ENCODE measurements at regions not wholly inside any gene's neighbourhood (a gene's known extent, or its start where the extent isn't known, plus 50 kb on each side); places are given as distances from the start of the nearest gene placed in this dataset.

- no peak overlapping the region for H3K27ac ChIP-seq (ENCODE audit: low read depth in 2 of 2, low read length in 2 of 2)
- no peaks in the 10 kb centered on the region for H3K27me3 ChIP-seq (ENCODE audit: control insufficient read depth in 2 of 2, insufficient read depth in 2 of 2, low read length in 2 of 2)
- no peaks in the 10 kb centered on the region for H3K36me3 ChIP-seq (ENCODE audit: control insufficient read depth in 2 of 2, insufficient read depth in 2 of 2, low read length in 2 of 2)
- H3K4me1 ChIP-seq (ENCODE audit: control insufficient read depth in 2 of 2, insufficient read depth in 2 of 2, low read length in 2 of 2) = no peaks in the 10 kb centered on the region
- no peak overlapping the region for H3K9ac ChIP-seq (ENCODE audit: low read depth in 1 of 2, low read length in 2 of 2)
- H3K4me3 ChIP-seq (ENCODE audit: low read length in 2 of 2) = no peak overlapping the region
- H3K9me3 ChIP-seq (ENCODE audit: control insufficient read depth in 2 of 2, low read length in 2 of 2) = no peaks in the 10 kb centered on the region
Measured at GRCh38 chr10:106473129-106473685, 691.3 kb downstream of the SORCS1 start.

- Histone ChIP-seq H3K4me1 (ENCODE audit: control insufficient read depth in 2 of 2, insufficient read depth in 2 of 2, low read length in 2 of 2) (no peaks in the 10 kb centered on the region), H3K9ac (ENCODE audit: low read depth in 1 of 2, low read length in 2 of 2) (no peak overlapping the region), H3K36me3 (ENCODE audit: control insufficient read depth in 2 of 2, insufficient read depth in 2 of 2, low read length in 2 of 2) (no peaks in the 10 kb centered on the region), H3K27me3 (ENCODE audit: control insufficient read depth in 2 of 2, insufficient read depth in 2 of 2, low read length in 2 of 2) (no peaks in the 10 kb centered on the region), H3K9me3 (ENCODE audit: control insufficient read depth in 2 of 2, low read length in 2 of 2) (no peaks in the 10 kb centered on the region), H3K27ac (ENCODE audit: low read depth in 2 of 2, low read length in 2 of 2) (no peak overlapping the region), H3K4me3 (ENCODE audit: low read length in 2 of 2) (no peak overlapping the region)
Measured at GRCh38 chr10:106467506-106467905, 697.0 kb downstream of the SORCS1 start.

- Histone ChIP-seq H3K36me3 (ENCODE audit: control insufficient read depth in 2 of 2, insufficient read depth in 2 of 2, low read length in 2 of 2) (no peaks in the 10 kb centered on the region), H3K27ac (ENCODE audit: low read depth in 2 of 2, low read length in 2 of 2) (no peak overlapping the region), H3K9me3 (ENCODE audit: control insufficient read depth in 2 of 2, low read length in 2 of 2) (no peaks in the 10 kb centered on the region), H3K9ac (ENCODE audit: low read depth in 1 of 2, low read length in 2 of 2) (no peak overlapping the region), H3K4me3 (ENCODE audit: low read length in 2 of 2) (no peak overlapping the region), H3K27me3 (ENCODE audit: control insufficient read depth in 2 of 2, insufficient read depth in 2 of 2, low read length in 2 of 2) (no peaks in the 10 kb centered on the region), H3K4me1 (ENCODE audit: control insufficient read depth in 2 of 2, insufficient read depth in 2 of 2, low read length in 2 of 2) (no peaks in the 10 kb centered on the region)
Measured at GRCh38 chr10:106457522-106457921, 707.0 kb downstream of the SORCS1 start.

- Histone ChIP-seq H3K27ac (ENCODE audit: low read depth in 2 of 2, low read length in 2 of 2) (no peak overlapping the region), H3K36me3 (ENCODE audit: control insufficient read depth in 2 of 2, insufficient read depth in 2 of 2, low read length in 2 of 2) (no peaks in the 10 kb centered on the region), H3K4me1 (ENCODE audit: control insufficient read depth in 2 of 2, insufficient read depth in 2 of 2, low read length in 2 of 2) (no peaks in the 10 kb centered on the region), H3K27me3 (ENCODE audit: control insufficient read depth in 2 of 2, insufficient read depth in 2 of 2, low read length in 2 of 2) (no peaks in the 10 kb centered on the region), H3K9me3 (ENCODE audit: control insufficient read depth in 2 of 2, low read length in 2 of 2) (no peaks in the 10 kb centered on the region), H3K4me3 (ENCODE audit: low read length in 2 of 2) (no peak overlapping the region), H3K9ac (ENCODE audit: low read depth in 1 of 2, low read length in 2 of 2) (no peak overlapping the region)
Measured at GRCh38 chr10:106454233-106454632, 710.3 kb downstream of the SORCS1 start.

- Histone ChIP-seq H3K9ac (ENCODE audit: low read depth in 1 of 2, low read length in 2 of 2) (no peak overlapping the region), H3K36me3 (ENCODE audit: control insufficient read depth in 2 of 2, insufficient read depth in 2 of 2, low read length in 2 of 2) (no peaks in the 10 kb centered on the region), H3K9me3 (ENCODE audit: control insufficient read depth in 2 of 2, low read length in 2 of 2) (no peaks in the 10 kb centered on the region), H3K27ac (ENCODE audit: low read depth in 2 of 2, low read length in 2 of 2) (no peak overlapping the region), H3K4me1 (ENCODE audit: control insufficient read depth in 2 of 2, insufficient read depth in 2 of 2, low read length in 2 of 2) (no peaks in the 10 kb centered on the region), H3K27me3 (ENCODE audit: control insufficient read depth in 2 of 2, insufficient read depth in 2 of 2, low read length in 2 of 2) (no peaks in the 10 kb centered on the region), H3K4me3 (ENCODE audit: low read length in 2 of 2) (no peak overlapping the region)
Measured at GRCh38 chr10:106450966-106451365, 713.5 kb downstream of the SORCS1 start.

GRCh38 chr10:106446920-106447319, 717.6 kb downstream of the SORCS1 start:
- Histone ChIP-seq H3K27ac (ENCODE audit: low read depth in 2 of 2, low read length in 2 of 2) (no peak overlapping the region), H3K9ac (ENCODE audit: low read depth in 1 of 2, low read length in 2 of 2) (no peak overlapping the region), H3K36me3 (ENCODE audit: control insufficient read depth in 2 of 2, insufficient read depth in 2 of 2, low read length in 2 of 2) (no peaks in the 10 kb centered on the region), H3K27me3 (ENCODE audit: control insufficient read depth in 2 of 2, insufficient read depth in 2 of 2, low read length in 2 of 2) (no peaks in the 10 kb centered on the region), H3K4me1 (ENCODE audit: control insufficient read depth in 2 of 2, insufficient read depth in 2 of 2, low read length in 2 of 2) (no peaks in the 10 kb centered on the region), H3K4me3 (ENCODE audit: low read length in 2 of 2) (no peak overlapping the region), H3K9me3 (ENCODE audit: control insufficient read depth in 2 of 2, low read length in 2 of 2) (no peaks in the 10 kb centered on the region)

- no peaks in the 10 kb centered on the region for H3K36me3 ChIP-seq (ENCODE audit: control insufficient read depth in 2 of 2, insufficient read depth in 2 of 2, low read length in 2 of 2)
- H3K4me3 ChIP-seq (ENCODE audit: low read length in 2 of 2) = no peak overlapping the region
- no peak overlapping the region for H3K9ac ChIP-seq (ENCODE audit: low read depth in 1 of 2, low read length in 2 of 2)
- H3K4me1 ChIP-seq (ENCODE audit: control insufficient read depth in 2 of 2, insufficient read depth in 2 of 2, low read length in 2 of 2) = no peaks in the 10 kb centered on the region
- H3K27ac ChIP-seq (ENCODE audit: low read depth in 2 of 2, low read length in 2 of 2) = no peak overlapping the region
- no peaks in the 10 kb centered on the region for H3K27me3 ChIP-seq (ENCODE audit: control insufficient read depth in 2 of 2, insufficient read depth in 2 of 2, low read length in 2 of 2)
- H3K9me3 ChIP-seq (ENCODE audit: control insufficient read depth in 2 of 2, low read length in 2 of 2) = no peaks in the 10 kb centered on the region
Measured at GRCh38 chr10:106442223-106442622, 722.3 kb downstream of the SORCS1 start.

- Histone ChIP-seq H3K27me3 (ENCODE audit: control insufficient read depth in 2 of 2, insufficient read depth in 2 of 2, low read length in 2 of 2) (no peaks in the 10 kb centered on the region), H3K27ac (ENCODE audit: low read depth in 2 of 2, low read length in 2 of 2) (no peak overlapping the region), H3K4me3 (ENCODE audit: low read length in 2 of 2) (no peak overlapping the region), H3K9me3 (ENCODE audit: control insufficient read depth in 2 of 2, low read length in 2 of 2) (no peaks in the 10 kb centered on the region), H3K4me1 (ENCODE audit: control insufficient read depth in 2 of 2, insufficient read depth in 2 of 2, low read length in 2 of 2) (no peaks in the 10 kb centered on the region), H3K36me3 (ENCODE audit: control insufficient read depth in 2 of 2, insufficient read depth in 2 of 2, low read length in 2 of 2) (no peaks in the 10 kb centered on the region), H3K9ac (ENCODE audit: low read depth in 1 of 2, low read length in 2 of 2) (no peak overlapping the region)
Measured at GRCh38 chr10:106440767-106441166, 723.7 kb downstream of the SORCS1 start.

GRCh38 chr10:106440355-106440754, 724.2 kb downstream of the SORCS1 start:
- Histone ChIP-seq H3K4me1 (ENCODE audit: control insufficient read depth in 2 of 2, insufficient read depth in 2 of 2, low read length in 2 of 2) (no peaks in the 10 kb centered on the region), H3K9ac (ENCODE audit: low read depth in 1 of 2, low read length in 2 of 2) (no peak overlapping the region), H3K27ac (ENCODE audit: low read depth in 2 of 2, low read length in 2 of 2) (no peak overlapping the region), H3K9me3 (ENCODE audit: control insufficient read depth in 2 of 2, low read length in 2 of 2) (no peaks in the 10 kb centered on the region), H3K36me3 (ENCODE audit: control insufficient read depth in 2 of 2, insufficient read depth in 2 of 2, low read length in 2 of 2) (no peaks in the 10 kb centered on the region), H3K27me3 (ENCODE audit: control insufficient read depth in 2 of 2, insufficient read depth in 2 of 2, low read length in 2 of 2) (no peaks in the 10 kb centered on the region), H3K4me3 (ENCODE audit: low read length in 2 of 2) (no peak overlapping the region)

- H3K9ac ChIP-seq (ENCODE audit: low read depth in 1 of 2, low read length in 2 of 2) = no peak overlapping the region
- H3K36me3 ChIP-seq (ENCODE audit: control insufficient read depth in 2 of 2, insufficient read depth in 2 of 2, low read length in 2 of 2) = no peaks in the 10 kb centered on the region
- H3K4me3 ChIP-seq (ENCODE audit: low read length in 2 of 2) = no peak overlapping the region
- H3K9me3 ChIP-seq (ENCODE audit: control insufficient read depth in 2 of 2, low read length in 2 of 2) = no peaks in the 10 kb centered on the region
- H3K4me1 ChIP-seq (ENCODE audit: control insufficient read depth in 2 of 2, insufficient read depth in 2 of 2, low read length in 2 of 2) = no peaks in the 10 kb centered on the region
- no peak overlapping the region for H3K27ac ChIP-seq (ENCODE audit: low read depth in 2 of 2, low read length in 2 of 2)
- H3K27me3 ChIP-seq (ENCODE audit: control insufficient read depth in 2 of 2, insufficient read depth in 2 of 2, low read length in 2 of 2) = no peaks in the 10 kb centered on the region
Measured at GRCh38 chr10:106439366-106439765, 725.1 kb downstream of the SORCS1 start.

GRCh38 chr10:106438386-106438785, 726.1 kb downstream of the SORCS1 start:
- Histone ChIP-seq H3K27me3 (ENCODE audit: control insufficient read depth in 2 of 2, insufficient read depth in 2 of 2, low read length in 2 of 2) (no peaks in the 10 kb centered on the region), H3K4me1 (ENCODE audit: control insufficient read depth in 2 of 2, insufficient read depth in 2 of 2, low read length in 2 of 2) (no peaks in the 10 kb centered on the region)

More at GRCh38 chr10:106438386-106438785, 726.1 kb downstream of the SORCS1 start:
- Histone ChIP-seq H3K36me3 (ENCODE audit: control insufficient read depth in 2 of 2, insufficient read depth in 2 of 2, low read length in 2 of 2) (no peaks in the 10 kb centered on the region), H3K9me3 (ENCODE audit: control insufficient read depth in 2 of 2, low read length in 2 of 2) (no peaks in the 10 kb centered on the region), H3K9ac (ENCODE audit: low read depth in 1 of 2, low read length in 2 of 2) (no peak overlapping the region), H3K4me3 (ENCODE audit: low read length in 2 of 2) (no peak overlapping the region), H3K27ac (ENCODE audit: low read depth in 2 of 2, low read length in 2 of 2) (no peak overlapping the region)

Measured in mucosa of rectum (tissue), 2 donors.